ENCODE measurements at regions not wholly inside any gene's neighbourhood (a gene's known extent, or its start where the extent isn't known, plus 50 kb on each side); places are given as distances from the start of the nearest gene placed in this dataset.

DNA sequence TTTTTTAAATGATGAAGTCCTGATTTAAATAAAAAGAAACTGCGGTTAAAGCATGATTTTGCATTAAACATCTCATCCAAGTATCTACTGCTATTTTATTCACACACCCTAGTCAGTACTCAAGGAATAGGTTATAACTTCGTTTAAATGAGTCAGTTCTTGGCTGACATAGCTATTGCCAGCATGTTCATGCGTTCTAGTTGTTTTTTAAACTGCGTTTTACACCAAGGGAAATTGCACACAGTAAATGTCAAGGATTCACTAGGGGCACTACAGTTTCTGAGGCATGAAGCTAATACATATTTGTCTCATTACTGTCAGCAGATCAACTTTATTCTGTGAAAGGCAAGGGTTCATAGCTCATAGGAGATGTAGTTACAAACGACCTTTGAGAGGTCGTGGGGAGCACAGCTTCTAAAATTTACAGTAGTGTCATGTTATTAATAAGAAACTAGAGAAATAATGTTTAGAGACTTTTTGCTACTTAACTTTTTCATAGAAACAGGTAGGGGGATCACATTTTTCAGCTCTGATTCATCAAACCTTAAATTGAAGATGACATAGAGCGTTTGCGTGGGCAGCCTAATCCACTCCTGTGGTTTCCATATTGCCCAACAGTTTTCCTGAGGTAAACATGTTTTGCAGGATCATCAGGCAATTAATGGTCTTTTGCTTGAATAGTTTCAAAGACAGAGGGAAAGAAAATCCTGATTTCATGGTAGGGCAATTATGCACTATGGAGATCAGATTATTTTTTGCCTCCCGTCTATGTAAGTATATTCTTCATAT, 2222.7 kb upstream of the WWC1 start:
- Mint-ChIP-seq H3K27ac (no peak overlapping the region), H3K4me3 (no peak overlapping the region), H3K27me3 (no peaks in the 10 kb centered on the region), H3K9me3 (ENCODE audit: insufficient read depth) (peaks cover 2% of the 10 kb centered on the region), H3K4me1 (no peaks in the 10 kb centered on the region)
- DNase-seq (no peak), ATAC-seq (ENCODE audit: low read depth) (no peak)
- Histone ChIP-seq H3K4me1 (ENCODE audit: control insufficient read depth in 2 of 2, insufficient read depth in 2 of 2, low read length in 2 of 2) (no peaks in the 10 kb centered on the region), H3K9me3 (ENCODE audit: control extremely low read depth in 1 of 3, control insufficient read depth in 2 of 3, insufficient read depth in 1 of 3, low read length in 2 of 3) (no peaks in the 10 kb centered on the region), H3K27ac (ENCODE audit: low read length in 2 of 2) (no peak overlapping the region), H3K79me2 (ENCODE audit: control insufficient read depth, insufficient read depth, low read length) (no peaks in the 10 kb centered on the region), H3K4me3 (ENCODE audit: control extremely low read depth in 1 of 5, extremely low read depth in 1 of 5, insufficient read depth in 1 of 5, low read depth in 2 of 5, low read length in 4 of 5) (no peak overlapping the region), H3K36me3 (replicated peaks in 1 of 2; ENCODE audit: control extremely low read depth in 1 of 2, control insufficient read depth in 1 of 2, extremely low read depth in 1 of 2, insufficient read depth in 2 of 2, low read length in 1 of 2) (no peaks in the 10 kb centered on the region), H2AFZ (ENCODE audit: insufficient read depth, low read depth, low read length, poor library complexity, severe bottlenecking) (no peak overlapping the region), H4K20me1 (ENCODE audit: control insufficient read depth, insufficient read depth, low read length, poor library complexity, severe bottlenecking) (no peaks in the 10 kb centered on the region), H3K27me3 (replicated peaks in 1 of 4; ENCODE audit: control extremely low read depth in 1 of 4, control insufficient read depth in 3 of 4, insufficient read depth in 4 of 4, low read length in 3 of 4) (no peaks in the 10 kb centered on the region), H3K4me2 (replicated peaks; ENCODE audit: low read depth, low read length, poor library complexity, severe bottlenecking) (no peak overlapping the region), H3K9ac (ENCODE audit: low read length) (no peak overlapping the region)
- intact Hi-C loops (cut with micrococcal nuclease): no loop called here
- WGBS (ENCODE audit: insufficient coverage): 84% methylated on average over 5 of the region's 9 CpGs
- CTCF ChIA-PET: no interaction called here
- TF ChIP-seq CTCF (IDR thresholded peaks at IDR 0.05): no peak
- no peak for TF ChIP-seq EZH2 (IDR thresholded peaks at IDR 0.05; ENCODE audit: borderline replicate concordance, insufficient read depth, low read depth, low read length, poor library complexity, severe bottlenecking)
- POLR2A ChIA-PET: no interaction called here

- H3K4me3 ChIP-seq (ENCODE audit: control extremely low read depth in 1 of 5, extremely low read depth in 1 of 5, insufficient read depth in 1 of 5, low read depth in 2 of 5, low read length in 4 of 5): no peak overlapping the region
- no peaks in the 10 kb centered on the region for H3K79me2 ChIP-seq (ENCODE audit: control insufficient read depth, insufficient read depth, low read length)
- no peak overlapping the region for H3K4me2 ChIP-seq (replicated peaks; ENCODE audit: low read depth, low read length, poor library complexity, severe bottlenecking)
- no peaks in the 10 kb centered on the region for H3K36me3 ChIP-seq (replicated peaks in 1 of 2; ENCODE audit: control extremely low read depth in 1 of 2, control insufficient read depth in 1 of 2, extremely low read depth in 1 of 2, insufficient read depth in 2 of 2, low read length in 1 of 2)
- no peak for ATAC-seq (ENCODE audit: low read depth)
- no peak overlapping the region for H3K9ac ChIP-seq (ENCODE audit: low read length)
- no peaks in the 10 kb centered on the region for H3K27me3 ChIP-seq (replicated peaks in 1 of 4; ENCODE audit: control extremely low read depth in 1 of 4, control insufficient read depth in 3 of 4, insufficient read depth in 4 of 4, low read length in 3 of 4)
- TF ChIP-seq EZH2 (IDR thresholded peaks at IDR 0.05; ENCODE audit: borderline replicate concordance, insufficient read depth, low read depth, low read length, poor library complexity, severe bottlenecking): no peak
- no peak for TF ChIP-seq CTCF (IDR thresholded peaks at IDR 0.05)
- 40% methylated on average over 1 of the region's 6 CpGs for WGBS (ENCODE audit: insufficient coverage)
- ChIA-PET CTCF (no interaction called here), POLR2A (no interaction called here)
- no peaks in the 10 kb centered on the region for H3K4me1 ChIP-seq (ENCODE audit: control insufficient read depth in 2 of 2, insufficient read depth in 2 of 2, low read length in 2 of 2)
- H3K27ac ChIP-seq (ENCODE audit: low read length in 2 of 2): no peak overlapping the region
- H3K27ac Mint-ChIP-seq: no peak overlapping the region
- no peak overlapping the region for H3K4me3 Mint-ChIP-seq
- intact Hi-C loops (cut with micrococcal nuclease): no loop called here
- H3K9me3 ChIP-seq (ENCODE audit: control extremely low read depth in 1 of 3, control insufficient read depth in 2 of 3, insufficient read depth in 1 of 3, low read length in 2 of 3): no peaks in the 10 kb centered on the region
- no peaks in the 10 kb centered on the region for H3K27me3 Mint-ChIP-seq
- H3K9me3 Mint-ChIP-seq (ENCODE audit: insufficient read depth): peaks cover 5% of the 10 kb centered on the region
- DNase-seq: no peak
- H3K4me1 Mint-ChIP-seq: no peaks in the 10 kb centered on the region
- no peak overlapping the region for H2AFZ ChIP-seq (ENCODE audit: insufficient read depth, low read depth, low read length, poor library complexity, severe bottlenecking)
- no peaks in the 10 kb centered on the region for H4K20me1 ChIP-seq (ENCODE audit: control insufficient read depth, insufficient read depth, low read length, poor library complexity, severe bottlenecking)
Measured at GRCh38 chr5:166073901-166074581, 2217.4 kb upstream of the WWC1 start.
